C4-2B (cell line): ENCODE measurements at regions not wholly inside any gene's neighbourhood (a gene's known extent, or its start where the extent isn't known, plus 50 kb on each side); places are given as distances from the start of the nearest gene placed in this dataset.

ENCODE experiments used
- CTCF ChIP-seq: fragments of 450-650 bp; conservative IDR thresholded peaks from 2 replicates; pipeline ENCODE4 v1.5.1; 2017; ENCODE audit warnings: mild to moderate bottlenecking
- ZFX ChIP-seq: fragments of 450-650 bp; IDR thresholded peaks from 2 replicates; pipeline ENCODE4 v1.6.1; 2017

GRCh38 chr6:163665464-163665863 lies 250.9 kb downstream of the QKI start:
- TF ChIP-seq CTCF = no peak
- no peak for TF ChIP-seq ZFX
